ENCODE measurements at regions not wholly inside any gene's neighbourhood (a gene's known extent, or its start where the extent isn't known, plus 50 kb on each side); places are given as distances from the start of the nearest gene placed in this dataset.

GRCh38 chr11:23680488-23681230 is 816.2 kb upstream of the LUZP2 start:
- no peak for DNase-seq
- Histone ChIP-seq H3K27me3 (no peaks in the 10 kb centered on the region), H3K9me3 (no peaks in the 10 kb centered on the region), H3K4me3 (no peak overlapping the region), H3K4me1 (no peaks in the 10 kb centered on the region), H3K27ac (no peak overlapping the region), H3K36me3 (no peaks in the 10 kb centered on the region)
- TF ChIP-seq CTCF (IDR thresholded peaks at IDR 0.05) (no peak), POLR2A (IDR thresholded peaks at IDR 0.05) (no peak)

- Histone ChIP-seq H3K27ac (no peak overlapping the region), H3K9me3 (no peaks in the 10 kb centered on the region), H3K4me1 (no peaks in the 10 kb centered on the region), H3K27me3 (no peaks in the 10 kb centered on the region), H3K36me3 (no peaks in the 10 kb centered on the region), H3K4me3 (no peak overlapping the region)
- TF ChIP-seq POLR2A (IDR thresholded peaks at IDR 0.05): no peak
- TF ChIP-seq CTCF (IDR thresholded peaks at IDR 0.05): no peak
- no peak for DNase-seq
These were observed 812.2 kb upstream of the LUZP2 start for GRCh38 chr11:23684701-23685100.

- H3K27me3 ChIP-seq: no peaks in the 10 kb centered on the region
- H3K4me1 ChIP-seq: no peaks in the 10 kb centered on the region
- H3K36me3 ChIP-seq: no peaks in the 10 kb centered on the region
- H3K9me3 ChIP-seq: no peaks in the 10 kb centered on the region
- TF ChIP-seq POLR2A (IDR thresholded peaks at IDR 0.05): no peak
- no peak for TF ChIP-seq CTCF (IDR thresholded peaks at IDR 0.05)
- H3K4me3 ChIP-seq: no peak overlapping the region
- no peak overlapping the region for H3K27ac ChIP-seq
- DNase-seq: no peak
These were observed 808.9 kb upstream of the LUZP2 start for GRCh38 chr11:23687991-23688390.

GRCh38 chr11:23688411-23688810 is 808.4 kb upstream of the LUZP2 start:
- no peak for DNase-seq
- Histone ChIP-seq H3K9me3 (no peaks in the 10 kb centered on the region), H3K4me3 (no peak overlapping the region), H3K27me3 (no peaks in the 10 kb centered on the region), H3K36me3 (no peaks in the 10 kb centered on the region), H3K4me1 (no peaks in the 10 kb centered on the region), H3K27ac (no peak overlapping the region)
- TF ChIP-seq CTCF (IDR thresholded peaks at IDR 0.05) (no peak), POLR2A (IDR thresholded peaks at IDR 0.05) (no peak)

- Histone ChIP-seq H3K36me3 (no peaks in the 10 kb centered on the region), H3K27me3 (no peaks in the 10 kb centered on the region), H3K27ac (no peak overlapping the region), H3K4me3 (no peak overlapping the region), H3K9me3 (no peaks in the 10 kb centered on the region), H3K4me1 (no peaks in the 10 kb centered on the region)
- DNase-seq: no peak
- no peak for TF ChIP-seq POLR2A (IDR thresholded peaks at IDR 0.05)
- TF ChIP-seq CTCF (IDR thresholded peaks at IDR 0.05): no peak
These were observed 808.0 kb upstream of the LUZP2 start for GRCh38 chr11:23688835-23689234.
